Medulla oblongata (tissue), 1 donor: ENCODE measurements at regions not wholly inside any gene's neighbourhood (a gene's known extent, or its start where the extent isn't known, plus 50 kb on each side); places are given as distances from the start of the nearest gene placed in this dataset.
"Not testable (repeated sequence)": the region's sequence is repeated elsewhere in the genome, so short reads cannot be mapped to it uniquely, and the experiment has no call there.

Experiments
- DNase-seq: peaks from one replicate; pipeline ENCODE4 v3.0.0-alpha.2; 2015; ENCODE audit errors: extremely low spot score

- no peak for DNase-seq
Observed at GRCh38 chr2:67091681-67092080, 305.5 kb upstream of the ETAA1 start.

GRCh38 chr2:67095121-67095520 is 302.0 kb upstream of the ETAA1 start:
- DNase-seq, result no peak

- no peak for DNase-seq
Observed at GRCh38 chr2:67096886-67097285, 300.2 kb upstream of the ETAA1 start.

- DNase-seq, result no peak
Observed at GRCh38 chr2:67103157-67103556, 294.0 kb upstream of the ETAA1 start.

- DNase-seq, result no peak
Observed at GRCh38 chr2:67108231-67108630, 288.9 kb upstream of the ETAA1 start.

- DNase-seq, result no peak
Observed at GRCh38 chr2:67124531-67124930, 272.6 kb upstream of the ETAA1 start.

GRCh38 chr2:67130531-67131256 is 266.4 kb upstream of the ETAA1 start:
- no peak for DNase-seq

- no peak for DNase-seq
Observed at GRCh38 chr2:67131257-67131609, 265.9 kb upstream of the ETAA1 start.

- not testable (repeated sequence) for DNase-seq
Observed at GRCh38 chr2:67132441-67132940, 264.6 kb upstream of the ETAA1 start.

- DNase-seq, result no peak
Observed at GRCh38 chr2:67135208-67135607, 261.9 kb upstream of the ETAA1 start.

- DNase-seq, result no peak
Observed at GRCh38 chr2:67137699-67138098, 259.4 kb upstream of the ETAA1 start.

GRCh38 chr2:67142071-67142470 is 255.1 kb upstream of the ETAA1 start:
- no peak for DNase-seq

- DNase-seq, result no peak
Observed at GRCh38 chr2:67142741-67143140, 254.4 kb upstream of the ETAA1 start.

- no peak for DNase-seq
Observed at GRCh38 chr2:67145851-67146250, 251.3 kb upstream of the ETAA1 start.

GRCh38 chr2:67156796-67157195 is 240.3 kb upstream of the ETAA1 start:
- DNase-seq, result no peak

GRCh38 chr2:67158718-67159117 is 238.4 kb upstream of the ETAA1 start:
- no peak for DNase-seq

GRCh38 chr2:67159929-67160328 is 237.2 kb upstream of the ETAA1 start:
- DNase-seq, result no peak

- DNase-seq, result no peak
Observed at GRCh38 chr2:67164771-67165522, 232.2 kb upstream of the ETAA1 start.

- DNase-seq, result no peak
Observed at GRCh38 chr2:67165523-67165990, 231.6 kb upstream of the ETAA1 start.

GRCh38 chr2:67166511-67166910 is 230.6 kb upstream of the ETAA1 start:
- not testable (repeated sequence) for DNase-seq

- no peak for DNase-seq
Observed at GRCh38 chr2:67169417-67170140, 227.6 kb upstream of the ETAA1 start.

GRCh38 chr2:67179526-67179925 is 217.6 kb upstream of the ETAA1 start:
- DNase-seq, result no peak
